NT2/D1 (cell line): ENCODE measurements at regions not wholly inside any gene's neighbourhood (a gene's known extent, or its start where the extent isn't known, plus 50 kb on each side); places are given as distances from the start of the nearest gene placed in this dataset.

Experiments used
- SUZ12 ChIP-seq: IDR thresholded peaks from 2 replicates; pipeline ENCODE4 v1.6.1; 2011; ENCODE audit not compliant: insufficient read length, insufficient read depth; ENCODE audit errors: extremely low read depth
- YY1 ChIP-seq: IDR thresholded peaks from 2 replicates; pipeline ENCODE4 v1.6.1; 2011; ENCODE audit not compliant: insufficient read length, insufficient read depth

GRCh38 chr2:77937366-77937765, 415.2 kb upstream of the LRRTM4 start:
- no peak for TF ChIP-seq SUZ12
- no peak for TF ChIP-seq YY1
